MM.1S (cell line): ENCODE measurements at regions not wholly inside any gene's neighbourhood (a gene's known extent, or its start where the extent isn't known, plus 50 kb on each side); places are given as distances from the start of the nearest gene placed in this dataset.

Source experiments
- DNase-seq: peaks from one replicate; pipeline ENCODE4 v3.0.0-alpha.2; 2015
- H2AFZ ChIP-seq: fragments of 300-600 bp; sonication (generic); 2 replicates; pipeline ENCODE4 v1.6.0; 2016; ENCODE audit warnings: antibody characterized with exemption, low read length
- H3F3A ChIP-seq: fragments of 300-600 bp; sonication (generic); 2 replicates; pipeline ENCODE4 v1.6.1; 2016; ENCODE audit warnings: mild to moderate bottlenecking, antibody characterized with exemption, low read length, moderate library complexity, mixed read lengths; ENCODE audit not compliant: insufficient read depth
- H3K27ac ChIP-seq: fragments of 300-600 bp; sonication (generic); 2 replicates; pipeline ENCODE4 v1.5.1; 2016; ENCODE audit warnings: mild to moderate bottlenecking, low read length
- H3K27me3 ChIP-seq: fragments of 300-600 bp; sonication (generic); replicated peaks from 2 replicates; pipeline ENCODE4 v1.6.0; 2016; ENCODE audit warnings: low read length; ENCODE audit not compliant: insufficient read depth
- H3K36me3 ChIP-seq: fragments of 300-600 bp; sonication (generic); replicated peaks from 2 replicates; pipeline ENCODE4 v1.6.1; 2016; ENCODE audit warnings: mild to moderate bottlenecking, low read length, mixed read lengths; ENCODE audit not compliant: insufficient read depth
- H3K4me1 ChIP-seq: fragments of 300-600 bp; sonication (generic); 2 replicates; pipeline ENCODE4 v1.6.1; 2016; ENCODE audit warnings: low read length, mixed read lengths
- H3K4me2 ChIP-seq: fragments of 300-600 bp; sonication (generic); 2 replicates; pipeline ENCODE4 v1.6.0; 2016; ENCODE audit warnings: low read depth, low read length
- H3K4me3 ChIP-seq: fragments of 300-600 bp; sonication (generic); 2 replicates; pipeline ENCODE4 v1.5.1; 2016; ENCODE audit warnings: low read length, mixed read lengths
- H3K79me2 ChIP-seq: fragments of 300-600 bp; sonication (generic); 2 replicates; pipeline ENCODE4 v1.6.1; 2016; ENCODE audit warnings: mixed run types, low read length, mixed read lengths
- H3K9ac ChIP-seq: fragments of 300-600 bp; sonication (generic); 2 replicates; pipeline ENCODE4 v1.6.1; 2016; ENCODE audit warnings: low read length, mixed read lengths
- H3K9me2 ChIP-seq: fragments of 300-600 bp; sonication (generic); replicated peaks from 2 replicates; pipeline ENCODE4 v1.6.1; 2016; ENCODE audit warnings: mild to moderate bottlenecking, low read length, mixed read lengths; ENCODE audit not compliant: insufficient read depth
- H3K9me3 ChIP-seq: fragments of 300-600 bp; sonication (generic); replicated peaks from 2 replicates; pipeline ENCODE4 v1.6.1; 2016; ENCODE audit warnings: mild to moderate bottlenecking, low read length, mixed read lengths; ENCODE audit not compliant: insufficient read depth
- H4K20me1 ChIP-seq: fragments of 300-600 bp; sonication (generic); 2 replicates; pipeline ENCODE4 v1.6.1; 2016; ENCODE audit warnings: mild to moderate bottlenecking, low read length, moderate library complexity, mixed read lengths; ENCODE audit not compliant: insufficient read depth
- CTCF ChIP-seq: fragments of 300-600 bp; sonication (generic); IDR thresholded peaks from 2 replicates; pipeline ENCODE4 v1.5.1; 2016; ENCODE audit warnings: antibody characterized with exemption, low read length, mixed read lengths
- EZH2 ChIP-seq: fragments of 300-600 bp; sonication (generic); optimal IDR thresholded peaks from 2 replicates; pipeline ENCODE3; 2017; ENCODE audit warnings: low read depth, mild to moderate bottlenecking, antibody characterized with exemption, low read length, mixed read lengths
- EZH2phosphoT487 ChIP-seq: fragments of 300-600 bp; sonication (generic); IDR thresholded peaks from 2 replicates; pipeline ENCODE4 v1.6.1; 2018; ENCODE audit warnings: antibody characterized with exemption, low read length

- Histone ChIP-seq H3K4me2 (no peak overlapping the region), H3K4me3 (no peak overlapping the region), H3K9me3 (no peaks in the 10 kb centered on the region), H3F3A (no peaks in the 10 kb centered on the region), H3K27me3 (no peaks in the 10 kb centered on the region), H3K36me3 (no peaks in the 10 kb centered on the region), H3K9ac (no peak overlapping the region), H3K27ac (no peak overlapping the region), H3K79me2 (no peaks in the 10 kb centered on the region), H3K4me1 (no peaks in the 10 kb centered on the region), H4K20me1 (no peaks in the 10 kb centered on the region), H3K9me2 (no peaks in the 10 kb centered on the region), H2AFZ (no peak overlapping the region)
- TF ChIP-seq EZH2phosphoT487: no peak
- no peak for DNase-seq
These were observed 1385.8 kb upstream of the FLRT2 start for GRCh38 chr14:84144166-84144565.

- no peaks in the 10 kb centered on the region for H3K36me3 ChIP-seq
- no peaks in the 10 kb centered on the region for H3K27me3 ChIP-seq
- DNase-seq: no peak
- no peak overlapping the region for H3K27ac ChIP-seq
- H2AFZ ChIP-seq: no peak overlapping the region
- TF ChIP-seq EZH2 (no peak), CTCF (no peak), EZH2phosphoT487 (no peak)
- H3K4me2 ChIP-seq: no peak overlapping the region
- H3K4me3 ChIP-seq: no peak overlapping the region
- no peaks in the 10 kb centered on the region for H4K20me1 ChIP-seq
- H3F3A ChIP-seq: no peaks in the 10 kb centered on the region
- no peak overlapping the region for H3K9ac ChIP-seq
- H3K4me1 ChIP-seq: no peaks in the 10 kb centered on the region
- no peaks in the 10 kb centered on the region for H3K79me2 ChIP-seq
- H3K9me3 ChIP-seq: no peaks in the 10 kb centered on the region
- H3K9me2 ChIP-seq: no peaks in the 10 kb centered on the region
These were observed 1377.5 kb upstream of the FLRT2 start for GRCh38 chr14:84152452-84152851.

- no peak for TF ChIP-seq CTCF
- TF ChIP-seq EZH2: no peak
- TF ChIP-seq EZH2phosphoT487: no peak
- Histone ChIP-seq H3K36me3 (no peaks in the 10 kb centered on the region), H2AFZ (no peak overlapping the region)
These were observed 1367.3 kb upstream of the FLRT2 start for GRCh38 chr14:84162633-84163032.

GRCh38 chr14:84167026-84167425, 1362.9 kb upstream of the FLRT2 start:
- no peak overlapping the region for H3K9ac ChIP-seq
- no peaks in the 10 kb centered on the region for H3F3A ChIP-seq
- no peaks in the 10 kb centered on the region for H4K20me1 ChIP-seq
- DNase-seq: no peak
- H3K27ac ChIP-seq: no peak overlapping the region
- no peak overlapping the region for H3K4me2 ChIP-seq
- H3K36me3 ChIP-seq: no peaks in the 10 kb centered on the region
- H3K79me2 ChIP-seq: no peaks in the 10 kb centered on the region
- no peak overlapping the region for H2AFZ ChIP-seq
- H3K9me2 ChIP-seq: no peaks in the 10 kb centered on the region
- H3K4me1 ChIP-seq: no peaks in the 10 kb centered on the region
- no peaks in the 10 kb centered on the region for H3K27me3 ChIP-seq
- no peak for TF ChIP-seq EZH2phosphoT487
- TF ChIP-seq CTCF: no peak
- no peak overlapping the region for H3K4me3 ChIP-seq
- H3K9me3 ChIP-seq: no peaks in the 10 kb centered on the region

More at GRCh38 chr14:84162633-84163032, 1367.3 kb upstream of the FLRT2 start:
- Histone ChIP-seq H3K27ac (no peak overlapping the region), H3K9ac (no peak overlapping the region), H3K4me1 (no peaks in the 10 kb centered on the region), H3K4me2 (no peak overlapping the region), H3F3A (no peaks in the 10 kb centered on the region), H3K27me3 (no peaks in the 10 kb centered on the region), H3K9me2 (no peaks in the 10 kb centered on the region), H3K9me3 (no peaks in the 10 kb centered on the region), H3K4me3 (no peak overlapping the region), H3K79me2 (no peaks in the 10 kb centered on the region), H4K20me1 (no peaks in the 10 kb centered on the region)
- DNase-seq: no peak
